ENCODE measurements at regions not wholly inside any gene's neighbourhood (a gene's known extent, or its start where the extent isn't known, plus 50 kb on each side); places are given as distances from the start of the nearest gene placed in this dataset.

- Histone ChIP-seq H3K4me3 (ENCODE audit: low read length in 2 of 2) (no peak overlapping the region), H3K27ac (ENCODE audit: low read depth in 1 of 2, low read length in 2 of 2) (no peak overlapping the region), H3K36me3 (ENCODE audit: control insufficient read depth in 1 of 2, insufficient read depth in 2 of 2, low read length in 1 of 2) (no peaks in the 10 kb centered on the region), H3K9me3 (ENCODE audit: control insufficient read depth, low read length) (peaks cover 1% of the 10 kb centered on the region), H3K4me1 (ENCODE audit: control insufficient read depth in 1 of 2, insufficient read depth in 2 of 2, low read length in 2 of 2) (no peaks in the 10 kb centered on the region), H3K27me3 (ENCODE audit: control insufficient read depth in 1 of 2, insufficient read depth in 2 of 2, low read length in 1 of 2) (no peaks in the 10 kb centered on the region)
- ATAC-seq (ENCODE audit: low FRiP score): no peak
- intact Hi-C loops (cut with DNase I): no loop called here
- DNase-seq: no peak
- WGBS, 2 donors: 99 to 100% methylated on average over 1 of the region's 1 CpG
These were observed 286.0 kb upstream of the FBXL7 start for GRCh38 chr5:15214010-15214409.

- Histone ChIP-seq H3K27me3 (ENCODE audit: control insufficient read depth in 1 of 2, insufficient read depth in 2 of 2, low read length in 1 of 2) (no peaks in the 10 kb centered on the region), H3K9me3 (ENCODE audit: control insufficient read depth, low read length) (peaks cover 1% of the 10 kb centered on the region), H3K36me3 (ENCODE audit: control insufficient read depth in 1 of 2, insufficient read depth in 2 of 2, low read length in 1 of 2) (no peaks in the 10 kb centered on the region), H3K4me1 (ENCODE audit: control insufficient read depth in 1 of 2, insufficient read depth in 2 of 2, low read length in 2 of 2) (peaks cover 0 to 4% of the 10 kb centered on the region in 2 donors), H3K27ac (ENCODE audit: low read depth in 1 of 2, low read length in 2 of 2) (no peak overlapping the region), H3K4me3 (ENCODE audit: low read length in 2 of 2) (no peak overlapping the region)
- intact Hi-C loops (cut with DNase I): no loop called here
- WGBS, 2 donors: 67 to 80% methylated on average over 3 of the region's 3 CpGs
- ATAC-seq (ENCODE audit: low FRiP score): no peak
- DNase-seq: no peak
These were observed 290.8 kb upstream of the FBXL7 start for GRCh38 chr5:15209053-15209762.

GRCh38 chr5:15206133-15206532 lies 293.8 kb upstream of the FBXL7 start:
- Histone ChIP-seq H3K27ac (ENCODE audit: low read depth in 1 of 2, low read length in 2 of 2) (no peak overlapping the region), H3K36me3 (ENCODE audit: control insufficient read depth in 1 of 2, insufficient read depth in 2 of 2, low read length in 1 of 2) (no peaks in the 10 kb centered on the region), H3K4me3 (ENCODE audit: low read length in 2 of 2) (no peak overlapping the region), H3K27me3 (ENCODE audit: control insufficient read depth in 1 of 2, insufficient read depth in 2 of 2, low read length in 1 of 2) (no peaks in the 10 kb centered on the region), H3K4me1 (ENCODE audit: control insufficient read depth in 1 of 2, insufficient read depth in 2 of 2, low read length in 2 of 2) (peaks cover 0 to 4% of the 10 kb centered on the region in 2 donors), H3K9me3 (ENCODE audit: control insufficient read depth, low read length) (no peaks in the 10 kb centered on the region)
- no peak for ATAC-seq (ENCODE audit: low FRiP score)
- no peak for DNase-seq
- 97 to 98% methylated on average over 1 of the region's 1 CpG for WGBS, 2 donors
- intact Hi-C loops (cut with DNase I): no loop called here

- 95 to 96% methylated on average over 1 of the region's 1 CpG for WGBS, 2 donors
- Histone ChIP-seq H3K4me1 (ENCODE audit: control insufficient read depth in 1 of 2, insufficient read depth in 2 of 2, low read length in 2 of 2) (no peaks in the 10 kb centered on the region), H3K36me3 (ENCODE audit: control insufficient read depth in 1 of 2, insufficient read depth in 2 of 2, low read length in 1 of 2) (no peaks in the 10 kb centered on the region), H3K9me3 (ENCODE audit: control insufficient read depth, low read length) (no peaks in the 10 kb centered on the region), H3K4me3 (ENCODE audit: low read length in 2 of 2) (no peak overlapping the region), H3K27me3 (ENCODE audit: control insufficient read depth in 1 of 2, insufficient read depth in 2 of 2, low read length in 1 of 2) (no peaks in the 10 kb centered on the region), H3K27ac (ENCODE audit: low read depth in 1 of 2, low read length in 2 of 2) (no peak overlapping the region)
- no peak for ATAC-seq (ENCODE audit: low FRiP score)
- DNase-seq: no peak
- intact Hi-C loops (cut with DNase I): no loop called here
These were observed 296.6 kb upstream of the FBXL7 start for GRCh38 chr5:15203376-15203775.

GRCh38 chr5:15191012-15191411 lies 309.0 kb upstream of the FBXL7 start:
- Histone ChIP-seq H3K27me3 (ENCODE audit: control insufficient read depth in 1 of 2, insufficient read depth in 2 of 2, low read length in 1 of 2) (no peaks in the 10 kb centered on the region), H3K4me3 (ENCODE audit: low read length in 2 of 2) (no peak overlapping the region), H3K9me3 (ENCODE audit: control insufficient read depth, low read length) (no peaks in the 10 kb centered on the region), H3K27ac (ENCODE audit: low read depth in 1 of 2, low read length in 2 of 2) (no peak overlapping the region), H3K4me1 (ENCODE audit: control insufficient read depth in 1 of 2, insufficient read depth in 2 of 2, low read length in 2 of 2) (peaks cover 0 to 5% of the 10 kb centered on the region in 2 donors), H3K36me3 (ENCODE audit: control insufficient read depth in 1 of 2, insufficient read depth in 2 of 2, low read length in 1 of 2) (no peaks in the 10 kb centered on the region)
- WGBS, 2 donors: 74 to 81% methylated on average over 2 of the region's 2 CpGs
- no peak for ATAC-seq (ENCODE audit: low FRiP score)
- DNase-seq: no peak
- intact Hi-C loops (cut with DNase I): no loop called here

GRCh38 chr5:15183520-15183919 lies 311.9 kb upstream of the ANKH start:
- ATAC-seq (ENCODE audit: low FRiP score) (no peak), DNase-seq (no peak)
- WGBS, 2 donors: 92 to 100% methylated on average over 1 of the region's 1 CpG
- Histone ChIP-seq H3K4me1 (ENCODE audit: control insufficient read depth in 1 of 2, insufficient read depth in 2 of 2, low read length in 2 of 2) (peaks cover 0 to 5% of the 10 kb centered on the region in 2 donors), H3K9me3 (ENCODE audit: control insufficient read depth, low read length) (no peaks in the 10 kb centered on the region), H3K27ac (ENCODE audit: low read depth in 1 of 2, low read length in 2 of 2) (no peak overlapping the region), H3K4me3 (ENCODE audit: low read length in 2 of 2) (no peak overlapping the region), H3K36me3 (ENCODE audit: control insufficient read depth in 1 of 2, insufficient read depth in 2 of 2, low read length in 1 of 2) (no peaks in the 10 kb centered on the region), H3K27me3 (ENCODE audit: control insufficient read depth in 1 of 2, insufficient read depth in 2 of 2, low read length in 1 of 2) (no peaks in the 10 kb centered on the region)
- intact Hi-C loops (cut with DNase I): no loop called here

- H3K27me3 ChIP-seq (ENCODE audit: control insufficient read depth in 1 of 2, insufficient read depth in 2 of 2, low read length in 1 of 2): no peaks in the 10 kb centered on the region
- H3K9me3 ChIP-seq (ENCODE audit: control insufficient read depth, low read length): peaks cover 5% of the 10 kb centered on the region
- H3K27ac ChIP-seq (ENCODE audit: low read depth in 1 of 2, low read length in 2 of 2): no peak overlapping the region
- no peak overlapping the region for H3K4me3 ChIP-seq (ENCODE audit: low read length in 2 of 2)
- no peaks in the 10 kb centered on the region for H3K4me1 ChIP-seq (ENCODE audit: control insufficient read depth in 1 of 2, insufficient read depth in 2 of 2, low read length in 2 of 2)
- DNase-seq: no peak
- ATAC-seq (ENCODE audit: low FRiP score): no peak
- WGBS, 2 donors: 94 to 96% methylated on average over 1 of the region's 1 CpG
- peaks cover 0 to 3% of the 10 kb centered on the region in 2 donors for H3K36me3 ChIP-seq (ENCODE audit: control insufficient read depth in 1 of 2, insufficient read depth in 2 of 2, low read length in 1 of 2)
- intact Hi-C loops (cut with DNase I): no loop called here
These were observed 298.6 kb upstream of the ANKH start for GRCh38 chr5:15170173-15170572.

GRCh38 chr5:15168358-15168757 lies 296.8 kb upstream of the ANKH start:
- 97 to 100% methylated on average over 2 of the region's 2 CpGs for WGBS, 2 donors
- Histone ChIP-seq H3K4me3 (ENCODE audit: low read length in 2 of 2) (no peak overlapping the region), H3K27me3 (ENCODE audit: control insufficient read depth in 1 of 2, insufficient read depth in 2 of 2, low read length in 1 of 2) (no peaks in the 10 kb centered on the region), H3K9me3 (ENCODE audit: control insufficient read depth, low read length) (no peaks in the 10 kb centered on the region), H3K4me1 (ENCODE audit: control insufficient read depth in 1 of 2, insufficient read depth in 2 of 2, low read length in 2 of 2) (no peaks in the 10 kb centered on the region), H3K36me3 (ENCODE audit: control insufficient read depth in 1 of 2, insufficient read depth in 2 of 2, low read length in 1 of 2) (peaks cover 0 to 3% of the 10 kb centered on the region in 2 donors), H3K27ac (ENCODE audit: low read depth in 1 of 2, low read length in 2 of 2) (no peak overlapping the region)
- ATAC-seq (ENCODE audit: low FRiP score) (no peak), DNase-seq (no peak)
- intact Hi-C loops (cut with DNase I): no loop called here

GRCh38 chr5:15160091-15160490 lies 288.5 kb upstream of the ANKH start:
- Histone ChIP-seq H3K4me3 (ENCODE audit: low read length in 2 of 2) (no peak overlapping the region), H3K4me1 (ENCODE audit: control insufficient read depth in 1 of 2, insufficient read depth in 2 of 2, low read length in 2 of 2) (peaks cover 0 to 11% of the 10 kb centered on the region in 2 donors), H3K36me3 (ENCODE audit: control insufficient read depth in 1 of 2, insufficient read depth in 2 of 2, low read length in 1 of 2) (no peaks in the 10 kb centered on the region), H3K27ac (ENCODE audit: low read depth in 1 of 2, low read length in 2 of 2) (no peak overlapping the region), H3K27me3 (ENCODE audit: control insufficient read depth in 1 of 2, insufficient read depth in 2 of 2, low read length in 1 of 2) (no peaks in the 10 kb centered on the region), H3K9me3 (ENCODE audit: control insufficient read depth, low read length) (no peaks in the 10 kb centered on the region)
- DNase-seq (no peak), ATAC-seq (ENCODE audit: low FRiP score) (no peak)
- intact Hi-C loops (cut with DNase I): no loop called here
- 24 to 42% methylated on average over 2 of the region's 2 CpGs for WGBS, 2 donors
